ENCODE measurements at regions not wholly inside any gene's neighbourhood (a gene's known extent, or its start where the extent isn't known, plus 50 kb on each side); places are given as distances from the start of the nearest gene placed in this dataset.
A peak's percentile ranks its signal among the peaks of the same experiment; 100 is the strongest.

GRCh38 chrX:131894995-131895394 is 128.1 kb upstream of the STK26 start:
- Mint-ChIP-seq H3K4me1 (ENCODE audit: unreplicated experiment) (peaks cover 5% of the 10 kb centered on the region), H3K4me3 (no peak overlapping the region), H3K27ac (no peak overlapping the region), H3K36me3 (no peaks in the 10 kb centered on the region), H3K9me3 (no peaks in the 10 kb centered on the region), H3K27me3 (no peaks in the 10 kb centered on the region)
- TF ChIP-seq, protein P1, sequence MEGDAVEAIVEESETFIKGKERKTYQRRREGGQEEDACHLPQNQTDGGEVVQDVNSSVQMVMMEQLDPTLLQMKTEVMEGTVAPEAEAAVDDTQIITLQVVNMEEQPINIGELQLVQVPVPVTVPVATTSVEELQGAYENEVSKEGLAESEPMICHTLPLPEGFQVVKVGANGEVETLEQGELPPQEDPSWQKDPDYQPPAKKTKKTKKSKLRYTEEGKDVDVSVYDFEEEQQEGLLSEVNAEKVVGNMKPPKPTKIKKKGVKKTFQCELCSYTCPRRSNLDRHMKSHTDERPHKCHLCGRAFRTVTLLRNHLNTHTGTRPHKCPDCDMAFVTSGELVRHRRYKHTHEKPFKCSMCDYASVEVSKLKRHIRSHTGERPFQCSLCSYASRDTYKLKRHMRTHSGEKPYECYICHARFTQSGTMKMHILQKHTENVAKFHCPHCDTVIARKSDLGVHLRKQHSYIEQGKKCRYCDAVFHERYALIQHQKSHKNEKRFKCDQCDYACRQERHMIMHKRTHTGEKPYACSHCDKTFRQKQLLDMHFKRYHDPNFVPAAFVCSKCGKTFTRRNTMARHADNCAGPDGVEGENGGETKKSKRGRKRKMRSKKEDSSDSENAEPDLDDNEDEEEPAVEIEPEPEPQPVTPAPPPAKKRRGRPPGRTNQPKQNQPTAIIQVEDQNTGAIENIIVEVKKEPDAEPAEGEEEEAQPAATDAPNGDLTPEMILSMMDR (conservative IDR thresholded peaks at IDR 0.05): no peak
- DNase-seq (ENCODE audit: extremely low spot score, unreplicated experiment): no peak

- H3K27me3 Mint-ChIP-seq: no peaks in the 10 kb centered on the region
- no peak for DNase-seq (ENCODE audit: extremely low spot score, unreplicated experiment)
- no peaks in the 10 kb centered on the region for H3K36me3 Mint-ChIP-seq
- H3K9me3 Mint-ChIP-seq: no peaks in the 10 kb centered on the region
- H3K4me3 Mint-ChIP-seq: no peak overlapping the region
- H3K27ac Mint-ChIP-seq: no peak overlapping the region
- TF ChIP-seq, protein P1 (conservative IDR thresholded peaks at IDR 0.05): no peak
- H3K4me1 Mint-ChIP-seq (ENCODE audit: unreplicated experiment): peaks cover 3% of the 10 kb centered on the region
Measured at GRCh38 chrX:131895807-131896206, 127.3 kb upstream of the STK26 start.

GRCh38 chrX:131901546-131901945 is 121.6 kb upstream of the STK26 start:
- Mint-ChIP-seq H3K27me3 (peaks cover 4% of the 10 kb centered on the region), H3K4me3 (no peak overlapping the region), H3K36me3 (no peaks in the 10 kb centered on the region), H3K9me3 (no peaks in the 10 kb centered on the region), H3K4me1 (ENCODE audit: unreplicated experiment) (peaks cover 8% of the 10 kb centered on the region), H3K27ac (no peak overlapping the region)
- DNase-seq (ENCODE audit: extremely low spot score, unreplicated experiment): no peak
- TF ChIP-seq, protein P1 (conservative IDR thresholded peaks at IDR 0.05): no peak

DNA sequence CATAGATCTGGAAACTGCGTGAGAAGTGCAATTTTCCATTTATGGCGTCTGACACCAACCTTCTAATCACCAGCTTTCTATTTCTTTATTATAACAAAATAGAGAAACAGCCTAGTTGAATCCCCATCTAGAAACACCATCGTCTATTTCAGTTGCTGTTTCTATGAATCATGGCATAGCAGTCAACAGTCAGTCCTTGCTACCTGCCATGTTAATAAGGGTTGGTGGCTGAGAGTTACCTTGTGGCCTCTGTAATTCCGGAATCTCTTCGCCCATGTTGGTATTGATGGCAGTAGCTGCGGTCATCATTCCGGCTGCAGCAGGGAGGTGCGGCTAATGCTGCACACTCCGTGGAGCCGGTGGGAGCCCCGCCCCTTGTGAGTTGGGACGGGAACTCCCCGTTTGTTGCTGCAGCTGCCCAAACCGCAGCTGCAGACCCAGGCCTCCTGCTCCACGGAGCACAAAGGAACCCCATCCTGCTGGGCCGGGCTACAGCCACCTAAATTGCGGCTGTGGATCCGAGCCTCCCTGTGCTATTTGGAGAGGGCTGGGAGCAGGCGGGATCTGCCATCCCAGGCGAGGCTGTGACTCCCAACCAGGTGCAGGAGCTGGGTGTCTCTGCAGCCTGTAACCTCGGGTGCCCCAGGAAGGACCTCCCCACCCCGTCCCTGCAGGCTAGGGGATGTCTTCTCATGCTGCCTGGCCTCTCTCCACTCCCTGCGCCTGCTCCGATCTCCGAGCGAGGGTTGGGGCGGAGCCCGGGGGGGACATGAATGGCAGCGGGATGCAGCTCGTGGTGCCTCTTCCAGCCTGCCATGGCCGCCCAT is 115.4 kb upstream of the STK26 start:
- Mint-ChIP-seq H3K4me3 (peak overlapping the region; percentile 57), H3K9me3 (peaks cover 4% of the 10 kb centered on the region), H3K27me3 (peaks cover 17% of the 10 kb centered on the region), H3K4me1 (ENCODE audit: unreplicated experiment) (no peaks in the 10 kb centered on the region), H3K27ac (no peak overlapping the region), H3K36me3 (no peaks in the 10 kb centered on the region)
- DNase-seq (ENCODE audit: extremely low spot score, unreplicated experiment): no peak
- TF ChIP-seq, protein P1 (conservative IDR thresholded peaks at IDR 0.05): no peak

DNA sequence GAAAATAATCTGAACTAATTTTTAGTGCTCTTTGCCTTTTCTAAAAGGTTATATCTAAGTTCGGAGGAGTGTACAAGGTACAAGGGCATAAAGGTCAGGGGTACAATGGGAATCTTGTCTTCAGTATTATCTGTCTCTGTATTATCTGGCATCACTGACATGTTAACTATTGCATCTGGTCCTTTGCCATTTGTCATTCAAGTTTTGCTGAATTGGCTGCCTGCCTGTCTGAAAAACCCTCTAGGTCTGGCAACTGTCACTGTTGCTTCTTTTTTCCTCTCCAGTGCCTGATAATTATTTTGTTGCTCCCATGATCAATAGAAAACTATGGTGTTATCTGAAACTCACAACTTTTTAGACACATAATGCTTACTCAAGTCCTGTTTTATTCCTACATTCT is 112.5 kb upstream of the STK26 start:
- Mint-ChIP-seq H3K4me3 (no peak overlapping the region), H3K36me3 (no peaks in the 10 kb centered on the region), H3K4me1 (ENCODE audit: unreplicated experiment) (no peaks in the 10 kb centered on the region), H3K27ac (no peak overlapping the region), H3K27me3 (peaks cover 13% of the 10 kb centered on the region), H3K9me3 (peaks cover 4% of the 10 kb centered on the region)
- DNase-seq (ENCODE audit: extremely low spot score, unreplicated experiment): no peak
- TF ChIP-seq, protein P1 (conservative IDR thresholded peaks at IDR 0.05): no peak
